HEK293 (cell line): ENCODE measurements at regions not wholly inside any gene's neighbourhood (a gene's known extent, or its start where the extent isn't known, plus 50 kb on each side); places are given as distances from the start of the nearest gene placed in this dataset.
"Not testable (repeated sequence)": the region's sequence is repeated elsewhere in the genome, so short reads cannot be mapped to it uniquely, and the experiment has no call there.

Experiments used
- CTCF ChIA-PET: fragments of 350-600 bp; formaldehyde crosslinking; extraction: SDS; loops from one replicate; lab custom pipeline; 2021; ENCODE audit warnings: antibody characterized with exemption; lab: Yijun Ruan, JAX
- POLR2A ChIA-PET: fragments of 300-600 bp; formaldehyde crosslinking; extraction: SDS; loops from one replicate; lab custom pipeline; 2020; ENCODE audit warnings: antibody characterized with exemption, inconsistent platforms; lab: Yijun Ruan, JAX
- H3K27ac ChIP-seq: fragments of 200-500 bp; sonication (Bioruptor generic); 2 replicates; pipeline ENCODE4 v1.5.1; 2014; ENCODE audit warnings: low read depth, low read length, control low read depth, inconsistent platforms; ENCODE audit errors: extremely low read depth
- H3K36me3 ChIP-seq, 2 experiments: fragments of 200-500 bp in 1 of 2; sonication (Bioruptor generic) in 1 of 2; 1 replicate in 1 of 2; 2 replicates in 1 of 2; pipeline ENCODE4 v1.5.1; 2014 to 2017; ENCODE audit warnings: inconsistent platforms in 2 of 2, low read length in 2 of 2; ENCODE audit not compliant: control insufficient read depth in 2 of 2, insufficient read depth in 1 of 2
- H3K4me1 ChIP-seq: fragments of 200-500 bp; sonication (Bioruptor generic); 2 replicates; pipeline ENCODE4 v1.5.1; 2014; ENCODE audit warnings: mild to moderate bottlenecking, low read length, inconsistent platforms; ENCODE audit not compliant: control insufficient read depth, insufficient read depth
- H3K4me3 ChIP-seq: 2 replicates; pipeline ENCODE4 v1.5.1; 2011; ENCODE audit warnings: low read depth, mild to moderate bottlenecking, control low read depth, low read length, moderate library complexity
- H3K9me3 ChIP-seq: fragments of 200-500 bp; sonication (Bioruptor generic); 2 replicates; pipeline ENCODE4 v1.5.1; 2014; ENCODE audit warnings: low read depth, low read length, inconsistent platforms; ENCODE audit not compliant: control insufficient read depth, insufficient read depth
- EGR2 ChIP-seq: fragments of 450-650 bp; formaldehyde crosslinking; IDR thresholded peaks from 2 replicates; pipeline ENCODE4 v1.5.1; 2016; ENCODE audit warnings: low read depth, missing biosample characterization, missing genetic modification characterization
- HOXD13 ChIP-seq: sonication (generic); formaldehyde crosslinking; IDR thresholded peaks from 2 replicates; pipeline ENCODE4 v1.8.0; 2022; ENCODE audit warnings: missing genetic modification reagents, borderline replicate concordance
- SCRT2 ChIP-seq: fragments of 450-650 bp; formaldehyde crosslinking; IDR thresholded peaks from 2 replicates; pipeline ENCODE4 v1.5.1; 2016; ENCODE audit warnings: missing biosample characterization, missing genetic modification characterization
- ZFP69B ChIP-seq: fragments of 450-650 bp; formaldehyde crosslinking; IDR thresholded peaks from 2 replicates; pipeline ENCODE4 v1.5.1; 2016; ENCODE audit warnings: missing biosample characterization, missing genetic modification characterization
- ZNF133 ChIP-seq: fragments of 450-650 bp; formaldehyde crosslinking; IDR thresholded peaks from 2 replicates; pipeline ENCODE4 v1.5.1; 2016; ENCODE audit warnings: missing biosample characterization, missing genetic modification characterization
- ZNF223 ChIP-seq: fragments of 450-650 bp; formaldehyde crosslinking; IDR thresholded peaks from 2 replicates; pipeline ENCODE4 v1.5.1; 2016; ENCODE audit warnings: missing biosample characterization, missing genetic modification characterization
- ZNF292 ChIP-seq: fragments of 450-650 bp; formaldehyde crosslinking; IDR thresholded peaks from 2 replicates; pipeline ENCODE4 v1.5.1; 2016; ENCODE audit warnings: low read depth, missing biosample characterization, missing genetic modification characterization, borderline replicate concordance
- ZNF335 ChIP-seq: fragments of 450-650 bp; formaldehyde crosslinking; conservative IDR thresholded peaks from 2 replicates; pipeline ENCODE4 v1.5.1; 2016; ENCODE audit warnings: missing biosample characterization, missing genetic modification characterization
- ZNF341 ChIP-seq: fragments of 450-650 bp; formaldehyde crosslinking; IDR thresholded peaks from 2 replicates; pipeline ENCODE4; 2016; ENCODE audit warnings: low read depth, missing biosample characterization, missing genetic modification characterization
- ZNF585B ChIP-seq: fragments of 450-650 bp; formaldehyde crosslinking; IDR thresholded peaks from 2 replicates; pipeline ENCODE4 v1.5.1; 2016; ENCODE audit warnings: missing biosample characterization, missing genetic modification characterization
- ZNF621 ChIP-seq: fragments of 450-650 bp; formaldehyde crosslinking; IDR thresholded peaks from 2 replicates; pipeline ENCODE4 v1.5.1; 2017; ENCODE audit warnings: missing biosample characterization, missing genetic modification characterization
- ZNF624 ChIP-seq: fragments of 450-650 bp; formaldehyde crosslinking; IDR thresholded peaks from 2 replicates; pipeline ENCODE4 v1.5.1; 2017; ENCODE audit warnings: missing biosample characterization, missing genetic modification characterization
- ZNF626 ChIP-seq: fragments of 450-650 bp; sonication (Bioruptor Pico); formaldehyde crosslinking; IDR thresholded peaks from 2 replicates; pipeline ENCODE4 v1.5.1; 2018; ENCODE audit warnings: missing biosample characterization, missing genetic modification characterization, inconsistent platforms
- ZNF701 ChIP-seq: fragments of 450-650 bp; formaldehyde crosslinking; IDR thresholded peaks from 2 replicates; pipeline ENCODE4 v1.5.1; 2016; ENCODE audit warnings: missing biosample characterization, missing genetic modification characterization
- ZNF76 ChIP-seq: fragments of 450-650 bp; formaldehyde crosslinking; IDR thresholded peaks from 2 replicates; pipeline ENCODE4; 2016; ENCODE audit warnings: low read depth, missing biosample characterization, missing genetic modification characterization, borderline replicate concordance
- ZNF785 ChIP-seq: fragments of 450-650 bp; formaldehyde crosslinking; IDR thresholded peaks from 2 replicates; pipeline ENCODE4 v1.5.1; 2016; ENCODE audit warnings: missing biosample characterization, missing genetic modification characterization
- TF ChIP-seq, protein P1 (sequence below): fragments of 450-650 bp; formaldehyde crosslinking; IDR thresholded peaks from 2 replicates; pipeline ENCODE4 v1.5.1; 2016; ENCODE audit warnings: missing biosample characterization, missing genetic modification characterization
- TF ChIP-seq, protein P2 (sequence below): fragments of 450-650 bp; formaldehyde crosslinking; IDR thresholded peaks from 2 replicates; pipeline ENCODE4 v1.5.1; 2016; ENCODE audit warnings: missing biosample characterization, missing genetic modification characterization
- TF ChIP-seq, protein P3 (sequence below): fragments of 450-650 bp; formaldehyde crosslinking; IDR thresholded peaks from 2 replicates; pipeline ENCODE4 v1.5.1; 2017; ENCODE audit warnings: missing biosample characterization, missing genetic modification characterization

DNA sequence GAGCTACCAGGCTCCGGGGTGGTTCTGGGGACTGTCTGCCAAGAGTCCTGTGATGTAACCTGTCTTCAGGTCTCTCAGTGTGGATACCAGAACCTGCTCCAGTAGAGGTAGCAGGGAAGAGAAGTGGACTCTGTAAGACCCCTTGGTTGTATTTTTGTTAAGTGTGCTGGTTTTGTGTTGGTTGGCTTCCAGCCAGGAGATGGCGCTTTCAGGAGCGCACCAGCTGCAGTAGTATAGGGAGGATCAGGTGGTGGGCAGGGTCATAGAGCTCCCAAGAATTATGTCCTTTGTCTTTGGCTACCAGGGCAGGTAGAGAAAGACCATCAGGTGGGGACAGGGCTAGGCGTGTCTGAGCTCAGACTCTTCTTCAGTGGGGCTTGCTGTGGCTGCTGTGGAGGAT, 1147.2 kb upstream of the ADGRL4 start:
- CTCF ChIA-PET = interaction anchor here (0.7 kb wide), 1 partner anchor 691 kb away, joined by 4 read pairs; no protein-coding TSS in a partner anchor
- Histone ChIP-seq H3K36me3 (no peaks in the 10 kb centered on the region), H3K9me3 (no peaks in the 10 kb centered on the region), H3K4me1 (no peaks in the 10 kb centered on the region), H3K4me3 (no peak overlapping the region), H3K27ac (no peak overlapping the region)
- POLR2A ChIA-PET = no interaction called here
- TF ChIP-seq ZNF624 = no peak
- TF ChIP-seq ZNF292 = no peak
- TF ChIP-seq ZNF785 (tag by site-specific recombination) = no peak
- TF ChIP-seq, protein P1, sequence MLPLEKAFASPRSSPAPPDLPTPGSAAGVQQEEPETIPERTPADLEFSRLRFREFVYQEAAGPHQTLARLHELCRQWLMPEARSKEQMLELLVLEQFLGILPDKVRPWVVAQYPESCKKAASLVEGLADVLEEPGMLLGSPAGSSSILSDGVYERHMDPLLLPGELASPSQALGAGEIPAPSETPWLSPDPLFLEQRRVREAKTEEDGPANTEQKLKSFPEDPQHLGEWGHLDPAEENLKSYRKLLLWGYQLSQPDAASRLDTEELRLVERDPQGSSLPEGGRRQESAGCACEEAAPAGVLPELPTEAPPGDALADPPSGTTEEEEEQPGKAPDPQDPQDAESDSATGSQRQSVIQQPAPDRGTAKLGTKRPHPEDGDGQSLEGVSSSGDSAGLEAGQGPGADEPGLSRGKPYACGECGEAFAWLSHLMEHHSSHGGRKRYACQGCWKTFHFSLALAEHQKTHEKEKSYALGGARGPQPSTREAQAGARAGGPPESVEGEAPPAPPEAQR (tag by site-specific recombination) = no peak

DNA sequence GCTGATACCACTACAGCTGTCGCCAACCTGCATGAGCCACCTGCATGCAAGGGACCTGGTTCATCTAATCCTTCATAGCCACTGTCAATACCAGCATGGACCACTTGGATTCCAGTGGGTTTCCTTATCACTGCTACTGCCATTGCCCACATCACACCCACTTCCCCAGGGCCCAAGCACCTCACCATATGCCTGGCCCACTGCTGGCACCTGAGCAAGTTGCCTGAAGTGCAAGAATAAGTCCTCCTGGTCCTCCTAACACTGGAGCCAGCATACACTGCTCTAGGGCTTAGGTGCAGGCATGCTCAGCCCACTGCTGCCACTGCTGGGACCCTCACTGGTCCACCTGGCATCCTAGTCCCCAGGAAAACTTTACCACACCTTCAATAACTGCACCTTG, 1136.8 kb upstream of the ADGRL4 start:
- Histone ChIP-seq H3K4me1 (no peaks in the 10 kb centered on the region), H3K9me3 (no peaks in the 10 kb centered on the region), H3K36me3 (no peaks in the 10 kb centered on the region), H3K27ac (no peak overlapping the region), H3K4me3 (no peak overlapping the region)
- CTCF ChIA-PET = no interaction called here
- POLR2A ChIA-PET = no interaction called here
- TF ChIP-seq SCRT2 (tag by site-specific recombination) (no peak), ZNF626 (no peak), ZNF335 (tag by site-specific recombination) (no peak), ZNF701 (no peak), ZNF133 (tag by site-specific recombination) (no peak), HOXD13 (CRISPR knock-in tag) (no peak), ZNF76 (tag by site-specific recombination) (no peak), EGR2 (tag by site-specific recombination) (no peak), ZNF585B (tag by site-specific recombination) (no peak), ZNF341 (tag by site-specific recombination) (no peak), ZFP69B (tag by site-specific recombination) (no peak), ZNF223 (tag by site-specific recombination) (no peak), ZNF621 (tag by site-specific recombination) (no peak)
- TF ChIP-seq, protein P2, sequence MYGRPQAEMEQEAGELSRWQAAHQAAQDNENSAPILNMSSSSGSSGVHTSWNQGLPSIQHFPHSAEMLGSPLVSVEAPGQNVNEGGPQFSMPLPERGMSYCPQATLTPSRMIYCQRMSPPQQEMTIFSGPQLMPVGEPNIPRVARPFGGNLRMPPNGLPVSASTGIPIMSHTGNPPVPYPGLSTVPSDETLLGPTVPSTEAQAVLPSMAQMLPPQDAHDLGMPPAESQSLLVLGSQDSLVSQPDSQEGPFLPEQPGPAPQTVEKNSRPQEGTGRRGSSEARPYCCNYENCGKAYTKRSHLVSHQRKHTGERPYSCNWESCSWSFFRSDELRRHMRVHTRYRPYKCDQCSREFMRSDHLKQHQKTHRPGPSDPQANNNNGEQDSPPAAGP (tag by site-specific recombination) = no peak
- TF ChIP-seq, protein P3, sequence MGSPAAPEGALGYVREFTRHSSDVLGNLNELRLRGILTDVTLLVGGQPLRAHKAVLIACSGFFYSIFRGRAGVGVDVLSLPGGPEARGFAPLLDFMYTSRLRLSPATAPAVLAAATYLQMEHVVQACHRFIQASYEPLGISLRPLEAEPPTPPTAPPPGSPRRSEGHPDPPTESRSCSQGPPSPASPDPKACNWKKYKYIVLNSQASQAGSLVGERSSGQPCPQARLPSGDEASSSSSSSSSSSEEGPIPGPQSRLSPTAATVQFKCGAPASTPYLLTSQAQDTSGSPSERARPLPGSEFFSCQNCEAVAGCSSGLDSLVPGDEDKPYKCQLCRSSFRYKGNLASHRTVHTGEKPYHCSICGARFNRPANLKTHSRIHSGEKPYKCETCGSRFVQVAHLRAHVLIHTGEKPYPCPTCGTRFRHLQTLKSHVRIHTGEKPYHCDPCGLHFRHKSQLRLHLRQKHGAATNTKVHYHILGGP = no peak

DNA sequence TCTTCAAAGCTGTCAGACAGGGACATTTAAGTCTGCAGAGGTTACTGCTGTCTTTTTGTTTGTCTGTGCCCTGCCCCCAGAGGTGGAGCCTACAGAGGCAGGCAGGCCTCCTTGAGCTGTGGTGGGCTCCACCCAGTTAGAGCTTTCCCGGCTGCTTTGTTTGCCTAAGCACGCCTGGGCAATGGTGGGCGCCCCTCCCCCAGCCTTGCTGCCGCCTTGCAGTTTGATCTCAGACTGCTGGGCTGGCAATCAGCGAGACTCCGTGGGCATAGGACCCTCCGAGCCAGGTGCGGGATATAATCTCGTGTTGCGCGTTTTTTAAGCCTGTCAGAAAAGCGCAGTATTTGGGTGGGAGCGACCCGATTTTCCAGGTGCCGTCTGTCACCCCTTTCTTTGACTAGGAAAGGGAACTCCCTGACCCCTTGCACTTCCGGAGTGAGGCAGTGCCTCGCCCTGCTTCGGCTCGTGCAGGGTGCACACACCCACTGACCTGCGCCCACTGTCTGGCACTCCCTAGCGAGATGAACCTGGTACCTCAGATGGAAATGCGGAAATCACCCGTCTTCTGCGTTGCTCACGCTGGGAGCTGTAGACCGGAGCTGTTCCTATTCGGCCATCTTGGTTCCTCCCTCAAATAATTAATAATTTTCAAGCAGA, 1131.5 kb upstream of the ADGRL4 start:
- H3K4me1 ChIP-seq, H3K36me3 ChIP-seq, H3K9me3 ChIP-seq, H3K27ac ChIP-seq, CTCF ChIA-PET, POLR2A ChIA-PET, H3K4me3 ChIP-seq: not testable (repeated sequence)
